HL-60/S4 (cell line): ENCODE measurements at regions not wholly inside any gene's neighbourhood (a gene's known extent, or its start where the extent isn't known, plus 50 kb on each side); places are given as distances from the start of the nearest gene placed in this dataset.

Experiments used
- in situ Hi-C: fragments of 300-500 bp; cut with MboI; formaldehyde crosslinking; loops from 2 replicates; pipeline ENCODE4 v1.14.3; 2022; ENCODE audit warnings: low sequenced_read_pairs

- in situ Hi-C loops = no loop called here
Observed at GRCh38 chr20:40331807-40332560, 357.1 kb downstream of the MAFB start.

GRCh38 chr20:40331249-40331648, 357.8 kb downstream of the MAFB start:
- in situ Hi-C loops = no loop called here

GRCh38 chr20:40329321-40329720, 359.7 kb downstream of the MAFB start:
- in situ Hi-C loops = no loop called here

- in situ Hi-C loops = no loop called here
Observed at GRCh38 chr20:40326784-40327183, 362.3 kb downstream of the MAFB start.

- in situ Hi-C loops = no loop called here
Observed at GRCh38 chr20:40325006-40325568, 363.9 kb downstream of the MAFB start.

GRCh38 chr20:40323361-40323794, 365.7 kb downstream of the MAFB start:
- in situ Hi-C loops = no loop called here

GRCh38 chr20:40322941-40323340, 366.1 kb downstream of the MAFB start:
- in situ Hi-C loops = no loop called here

- in situ Hi-C loops = no loop called here
Observed at GRCh38 chr20:40320517-40321011, 368.5 kb downstream of the MAFB start.

GRCh38 chr20:40319741-40320516, 369.1 kb downstream of the MAFB start:
- in situ Hi-C loops = no loop called here

GRCh38 chr20:40319056-40319455, 370.0 kb downstream of the MAFB start:
- in situ Hi-C loops = no loop called here

- in situ Hi-C loops = no loop called here
Observed at GRCh38 chr20:40317156-40317790, 371.8 kb downstream of the MAFB start.

GRCh38 chr20:40314278-40314677, 374.8 kb downstream of the MAFB start:
- in situ Hi-C loops = no loop called here

- in situ Hi-C loops = no loop called here
Observed at GRCh38 chr20:40313730-40314129, 375.3 kb downstream of the MAFB start.

GRCh38 chr20:40309731-40310130, 379.3 kb downstream of the MAFB start:
- in situ Hi-C loops = no loop called here

GRCh38 chr20:40307997-40308396, 381.0 kb downstream of the MAFB start:
- in situ Hi-C loops = no loop called here

GRCh38 chr20:40307268-40307667, 381.8 kb downstream of the MAFB start:
- in situ Hi-C loops = no loop called here

- in situ Hi-C loops = no loop called here
Observed at GRCh38 chr20:40305303-40305702, 383.7 kb downstream of the MAFB start.

- in situ Hi-C loops = no loop called here
Observed at GRCh38 chr20:40304119-40304613, 384.9 kb downstream of the MAFB start.

- in situ Hi-C loops = no loop called here
Observed at GRCh38 chr20:40294747-40295146, 394.3 kb downstream of the MAFB start.

- in situ Hi-C loops = no loop called here
Observed at GRCh38 chr20:40294175-40294574, 394.9 kb downstream of the MAFB start.

GRCh38 chr20:40293740-40294139, 395.3 kb downstream of the MAFB start:
- in situ Hi-C loops = no loop called here
